HEK293T (cell line): ENCODE measurements at regions not wholly inside any gene's neighbourhood (a gene's known extent, or its start where the extent isn't known, plus 50 kb on each side); places are given as distances from the start of the nearest gene placed in this dataset.

Source experiments
- CTCF ChIA-PET: fragments of 350-600 bp; formaldehyde crosslinking; extraction: SDS; loops from one replicate; lab custom pipeline; 2021; ENCODE audit warnings: antibody characterized with exemption, inconsistent platforms; lab: Yijun Ruan, JAX
- POLR2A ChIA-PET: fragments of 350-600 bp; formaldehyde crosslinking; extraction: SDS; loops from one replicate; lab custom pipeline; 2020; ENCODE audit warnings: antibody characterized with exemption, inconsistent platforms; lab: Yijun Ruan, JAX
- DNase-seq: peaks from one replicate; pipeline ENCODE4 v3.0.0; 2012; ENCODE audit warnings: mixed read lengths; ENCODE audit errors: extremely low spot score
- ARNT ChIP-seq: fragments of 450-650 bp; IDR thresholded peaks from 2 replicates; pipeline ENCODE4 v1.6.1; 2017; ENCODE audit warnings: mild to moderate bottlenecking
- BHLHE40 ChIP-seq: fragments of 450-650 bp; IDR thresholded peaks from 2 replicates; pipeline ENCODE4 v1.6.1; 2016; ENCODE audit warnings: mild to moderate bottlenecking, moderate library complexity, borderline replicate concordance
- CTBP1 ChIP-seq: fragments of 450-650 bp; IDR thresholded peaks from 2 replicates; pipeline ENCODE4 v1.6.1; 2016; ENCODE audit warnings: borderline replicate concordance
- ELF4 ChIP-seq: fragments of 450-650 bp; IDR thresholded peaks from 2 replicates; pipeline ENCODE4 v1.6.1; 2017; ENCODE audit warnings: antibody characterized with exemption
- FOXA1 ChIP-seq: fragments of 450-650 bp; IDR thresholded peaks from 2 replicates; pipeline ENCODE4 v1.6.1; 2016; ENCODE audit warnings: mild to moderate bottlenecking
- FOXK2 ChIP-seq: fragments of 450-650 bp; IDR thresholded peaks from 2 replicates; pipeline ENCODE4 v1.6.1; 2016; ENCODE audit warnings: mild to moderate bottlenecking
- FOXM1 ChIP-seq: fragments of 450-650 bp; IDR thresholded peaks from 2 replicates; pipeline ENCODE4 v1.6.1; 2017; ENCODE audit warnings: mild to moderate bottlenecking, borderline replicate concordance
- HDGF ChIP-seq: fragments of 450-650 bp; IDR thresholded peaks from 2 replicates; pipeline ENCODE4 v1.6.1; 2017; ENCODE audit warnings: antibody characterized with exemption, borderline replicate concordance
- L3MBTL2 ChIP-seq: fragments of 450-650 bp; conservative IDR thresholded peaks from 2 replicates; pipeline ENCODE4 v1.6.1; 2016; ENCODE audit warnings: mild to moderate bottlenecking
- LEF1 ChIP-seq: fragments of 450-650 bp; IDR thresholded peaks from 2 replicates; pipeline ENCODE4 v1.6.1; 2017; ENCODE audit warnings: mild to moderate bottlenecking, borderline replicate concordance
- NFRKB ChIP-seq: fragments of 450-650 bp; IDR thresholded peaks from 2 replicates; pipeline ENCODE4 v1.6.1; 2016; ENCODE audit warnings: mild to moderate bottlenecking, moderate library complexity
- SP1 ChIP-seq: fragments of 450-650 bp; IDR thresholded peaks from 2 replicates; pipeline ENCODE4 v1.6.1; 2017
- SUZ12 ChIP-seq: fragments of 450-650 bp; IDR thresholded peaks from 2 replicates; pipeline ENCODE4 v1.6.1; 2016; ENCODE audit warnings: mild to moderate bottlenecking
- TARDBP ChIP-seq: fragments of 450-650 bp; IDR thresholded peaks from 2 replicates; pipeline ENCODE4 v1.6.1; 2016
- ZNF384 ChIP-seq: fragments of 450-650 bp; IDR thresholded peaks from 2 replicates; pipeline ENCODE4 v1.6.1; 2016
- TF ChIP-seq, protein P1 (sequence below): fragments of 450-650 bp; IDR thresholded peaks from 2 replicates; pipeline ENCODE4 v1.6.1; 2016

- TF ChIP-seq NFRKB (no peak), TARDBP (no peak), SP1 (no peak), CTBP1 (no peak), FOXM1 (no peak), L3MBTL2 (no peak), HDGF (no peak), FOXK2 (no peak), ARNT (no peak), BHLHE40 (no peak), SUZ12 (no peak), ZNF384 (no peak)
- DNase-seq: no peak
- ChIA-PET POLR2A (no interaction called here), CTCF (no interaction called here)
Observed at GRCh38 chr21:39084073-39084472, 99.2 kb downstream of the PSMG1 start.

- DNase-seq: no peak
- TF ChIP-seq HDGF: no peak
- no peak for TF ChIP-seq NFRKB
- no peak for TF ChIP-seq FOXK2
- TF ChIP-seq BHLHE40: no peak
- TF ChIP-seq ARNT: no peak
- TF ChIP-seq TARDBP: no peak
- no peak for TF ChIP-seq CTBP1
- TF ChIP-seq FOXM1: no peak
- TF ChIP-seq SP1: no peak
- no peak for TF ChIP-seq SUZ12
- no peak for TF ChIP-seq ZNF384
- TF ChIP-seq, protein P1, sequence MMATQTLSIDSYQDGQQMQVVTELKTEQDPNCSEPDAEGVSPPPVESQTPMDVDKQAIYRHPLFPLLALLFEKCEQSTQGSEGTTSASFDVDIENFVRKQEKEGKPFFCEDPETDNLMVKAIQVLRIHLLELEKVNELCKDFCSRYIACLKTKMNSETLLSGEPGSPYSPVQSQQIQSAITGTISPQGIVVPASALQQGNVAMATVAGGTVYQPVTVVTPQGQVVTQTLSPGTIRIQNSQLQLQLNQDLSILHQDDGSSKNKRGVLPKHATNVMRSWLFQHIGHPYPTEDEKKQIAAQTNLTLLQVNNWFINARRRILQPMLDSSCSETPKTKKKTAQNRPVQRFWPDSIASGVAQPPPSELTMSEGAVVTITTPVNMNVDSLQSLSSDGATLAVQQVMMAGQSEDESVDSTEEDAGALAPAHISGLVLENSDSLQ: no peak
- TF ChIP-seq FOXA1: no peak
- TF ChIP-seq LEF1: no peak
- ChIA-PET CTCF (no interaction called here), POLR2A (no interaction called here)
Observed at GRCh38 chr21:39083377-39084008, 99.8 kb downstream of the PSMG1 start.

DNA sequence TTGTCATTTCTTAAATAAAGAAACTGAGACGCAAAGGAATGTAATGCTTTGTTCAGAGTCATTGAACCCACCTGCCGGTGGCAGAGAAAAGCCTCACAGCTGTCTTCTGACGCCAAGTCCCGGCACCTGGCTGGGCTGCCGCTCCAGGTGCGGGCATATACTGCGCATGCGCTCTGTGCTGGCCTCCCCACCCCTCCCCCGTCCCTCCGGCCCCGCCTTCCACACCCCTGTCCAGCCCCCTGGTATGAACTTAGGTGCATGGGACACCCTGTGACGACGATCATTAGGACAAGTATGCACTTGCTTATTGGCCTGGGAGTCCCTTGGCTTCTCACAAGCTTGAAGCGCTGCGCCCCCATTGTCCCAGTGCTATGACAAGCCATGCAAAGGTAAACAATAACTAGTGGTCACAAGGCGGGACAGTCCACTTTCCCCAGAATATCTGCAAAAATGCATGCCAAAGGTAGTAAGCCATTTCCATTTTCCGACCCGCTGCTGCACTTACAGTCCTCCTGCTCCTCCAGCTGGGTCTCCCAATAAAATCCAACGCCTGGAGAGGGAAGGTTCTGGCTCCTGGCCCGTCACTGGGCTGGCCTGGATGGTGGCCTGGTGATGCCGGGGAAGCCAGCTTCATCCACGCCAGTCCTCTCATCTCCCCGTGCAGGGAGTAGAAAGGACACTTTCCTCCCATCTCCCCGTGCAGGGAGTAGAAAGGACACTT lies 100.4 kb downstream of the PSMG1 start:
- CTCF ChIA-PET: interaction anchor here (0.7 kb wide), 1 partner anchor 108 kb away, joined by 3 read pairs; no protein-coding TSS in a partner anchor
- no peak for DNase-seq
- POLR2A ChIA-PET: no interaction called here
- TF ChIP-seq ZNF384 (no peak), SP1 (no peak), NFRKB (no peak), HDGF (no peak), FOXM1 (no peak), SUZ12 (no peak), L3MBTL2 (no peak), CTBP1 (no peak), FOXK2 (no peak), FOXA1 (no peak), BHLHE40 (no peak), ARNT (no peak), TARDBP (no peak), ELF4 (no peak), LEF1 (no peak)
- TF ChIP-seq, protein P1: no peak

GRCh38 chr21:39080366-39080765 lies 102.9 kb downstream of the PSMG1 start:
- ChIA-PET POLR2A (no interaction called here), CTCF (interaction anchor here (0.6 kb wide), 1 partner anchor 58 kb away, joined by 3 read pairs; no protein-coding TSS in a partner anchor)
- TF ChIP-seq TARDBP (no peak), CTBP1 (no peak), ARNT (no peak), HDGF (no peak), FOXA1 (no peak), LEF1 (no peak), SP1 (no peak), FOXM1 (no peak)
- DNase-seq: no peak

DNA sequence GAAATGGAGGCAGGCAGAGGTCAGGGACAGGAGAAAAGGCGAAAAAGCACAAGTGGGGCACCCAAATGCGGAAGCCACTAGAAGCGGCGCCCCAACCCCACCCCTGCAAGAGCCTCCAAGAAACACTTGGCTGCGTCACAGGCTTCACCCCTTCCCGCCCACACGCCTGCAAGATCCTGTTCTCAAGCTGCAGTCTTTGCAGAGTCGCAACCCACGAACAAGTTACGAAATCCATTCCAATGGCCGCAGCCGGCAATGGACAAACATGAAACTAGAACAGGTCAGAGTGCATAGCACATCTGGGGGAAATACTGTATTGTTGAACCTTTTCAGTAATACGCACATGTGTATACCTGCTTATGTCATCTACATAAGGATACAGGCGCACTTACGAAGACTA lies 103.6 kb downstream of the PSMG1 start:
- CTCF ChIA-PET: no interaction called here
- POLR2A ChIA-PET: no interaction called here
- DNase-seq: no peak
- no peak for TF ChIP-seq NFRKB
- TF ChIP-seq CTBP1: no peak
- no peak for TF ChIP-seq SUZ12
- TF ChIP-seq BHLHE40: no peak
- no peak for TF ChIP-seq FOXM1
- no peak for TF ChIP-seq HDGF
- TF ChIP-seq, protein P1: no peak
- TF ChIP-seq FOXA1: no peak
- TF ChIP-seq L3MBTL2: no peak
- TF ChIP-seq ZNF384: no peak
- no peak for TF ChIP-seq SP1

DNA sequence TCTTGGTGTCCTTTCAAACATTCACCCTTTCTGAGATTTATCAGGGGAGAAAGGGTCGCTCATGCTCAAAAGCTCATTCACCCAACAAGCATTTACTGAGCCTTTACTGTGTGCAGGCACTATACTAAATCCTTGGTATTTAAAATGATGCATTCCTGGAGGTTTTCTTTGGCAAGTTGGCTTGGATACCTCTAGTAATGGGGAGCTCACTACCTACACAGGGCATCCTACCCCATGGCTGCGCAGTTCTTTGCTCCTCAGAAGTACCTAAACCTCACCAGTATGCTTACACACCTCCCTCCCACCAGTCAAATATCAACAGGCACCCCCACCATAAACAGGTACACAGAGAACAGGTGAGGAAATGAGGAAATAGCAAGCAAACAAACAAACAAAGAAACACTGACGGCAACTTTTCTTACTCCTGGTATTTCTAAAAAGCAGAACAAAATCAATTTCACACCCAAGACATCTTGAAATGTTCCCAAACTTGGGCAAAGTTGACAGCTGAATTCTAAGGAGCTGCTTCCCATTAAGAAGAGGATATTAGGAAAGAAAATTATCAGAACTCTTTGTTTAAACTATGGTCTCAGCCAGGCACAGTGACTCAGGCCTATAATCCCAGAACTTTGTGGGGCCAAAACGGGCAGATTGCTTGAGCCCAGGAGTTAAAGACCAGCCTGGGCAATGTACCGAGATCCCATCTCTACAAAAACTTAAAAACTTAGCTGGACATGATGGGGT lies 104.8 kb downstream of the PSMG1 start:
- POLR2A ChIA-PET: no interaction called here
- no peak for DNase-seq
- CTCF ChIA-PET: no interaction called here
- TF ChIP-seq ELF4: no peak
- no peak for TF ChIP-seq L3MBTL2
- TF ChIP-seq, protein P1: no peak
- TF ChIP-seq NFRKB: no peak
- no peak for TF ChIP-seq ZNF384
- no peak for TF ChIP-seq FOXK2
- TF ChIP-seq HDGF: no peak
- TF ChIP-seq FOXA1: no peak
